Mesothelial cell of epicardium (in vitro differentiated cells): ENCODE measurements at regions not wholly inside any gene's neighbourhood (a gene's known extent, or its start where the extent isn't known, plus 50 kb on each side); places are given as distances from the start of the nearest gene placed in this dataset.

Experiments used
- DNase-seq, 2 experiments: peaks; one replicate each; pipeline ENCODE4 v3.0.0; 2021; ENCODE audit warnings: low spot score in 2 of 2; ENCODE audit not compliant: unreplicated experiment in 2 of 2
- H3K27ac Mint-ChIP-seq: 2 replicates; pipeline ENCODE4 v1.8.0; 2021; ENCODE audit warnings: mixed read lengths
- H3K27me3 Mint-ChIP-seq: 2 replicates; pipeline ENCODE4 v1.8.0; 2021; ENCODE audit warnings: low read depth, mixed read lengths
- H3K36me3 Mint-ChIP-seq: 2 replicates; pipeline ENCODE4 v1.8.0; 2021; ENCODE audit warnings: mixed read lengths
- H3K4me1 Mint-ChIP-seq: 2 replicates; pipeline ENCODE4 v1.8.0; 2021; ENCODE audit warnings: mixed read lengths
- H3K4me3 Mint-ChIP-seq: 2 replicates; pipeline ENCODE4 v1.8.0; 2021; ENCODE audit warnings: mild to moderate bottlenecking, moderate library complexity, mixed read lengths
- H3K9me3 Mint-ChIP-seq: 2 replicates; pipeline ENCODE4 v1.8.0; 2021; ENCODE audit warnings: mixed read lengths
- CTCF ChIP-seq: fragments of 200-600 bp; sonication (generic); IDR thresholded peaks from one replicate; pipeline ENCODE4 v1.5.0; 2021; ENCODE audit warnings: antibody characterized with exemption; ENCODE audit not compliant: unreplicated experiment

GRCh38 chr20:62547364-62547763, 71.6 kb upstream of the GATA5 start:
- Mint-ChIP-seq H3K9me3 (no peaks in the 10 kb centered on the region), H3K27ac (no peak overlapping the region), H3K36me3 (no peaks in the 10 kb centered on the region), H3K27me3 (peaks cover 15% of the 10 kb centered on the region), H3K4me1 (peaks cover 25% of the 10 kb centered on the region), H3K4me3 (no peak overlapping the region)
- DNase-seq: no peak
- TF ChIP-seq CTCF: no peak

- TF ChIP-seq CTCF: no peak
- Mint-ChIP-seq H3K36me3 (no peaks in the 10 kb centered on the region), H3K4me1 (peaks cover 28% of the 10 kb centered on the region), H3K27me3 (peaks cover 23% of the 10 kb centered on the region), H3K27ac (no peak overlapping the region), H3K9me3 (no peaks in the 10 kb centered on the region), H3K4me3 (no peak overlapping the region)
- DNase-seq: no peak
Measured at GRCh38 chr20:62548471-62548870, 72.7 kb upstream of the GATA5 start.

- no peak overlapping the region for H3K27ac Mint-ChIP-seq
- no peak for TF ChIP-seq CTCF
- no peak overlapping the region for H3K4me3 Mint-ChIP-seq
- peaks cover 29% of the 10 kb centered on the region for H3K27me3 Mint-ChIP-seq
- peaks cover 28% of the 10 kb centered on the region for H3K4me1 Mint-ChIP-seq
- H3K36me3 Mint-ChIP-seq: no peaks in the 10 kb centered on the region
- no peaks in the 10 kb centered on the region for H3K9me3 Mint-ChIP-seq
- DNase-seq: no peak
Measured at GRCh38 chr20:62549029-62549428, 73.2 kb upstream of the GATA5 start.

GRCh38 chr20:62549499-62550086, 73.8 kb upstream of the GATA5 start:
- Mint-ChIP-seq H3K27me3 (peaks cover 29% of the 10 kb centered on the region), H3K36me3 (no peaks in the 10 kb centered on the region), H3K27ac (no peak overlapping the region), H3K4me3 (no peak overlapping the region), H3K9me3 (no peaks in the 10 kb centered on the region), H3K4me1 (peaks cover 28% of the 10 kb centered on the region)
- no peak for TF ChIP-seq CTCF
- no peak for DNase-seq

GRCh38 chr20:62550087-62550632, 74.4 kb upstream of the GATA5 start:
- no peak for TF ChIP-seq CTCF
- no peak for DNase-seq
- Mint-ChIP-seq H3K36me3 (no peaks in the 10 kb centered on the region), H3K4me1 (peaks cover 28% of the 10 kb centered on the region), H3K27ac (peak overlapping the region; percentile 76), H3K27me3 (peaks cover 29% of the 10 kb centered on the region), H3K9me3 (no peaks in the 10 kb centered on the region), H3K4me3 (peak overlapping the region; percentile 74)
